H1 (cell line): ENCODE measurements at regions not wholly inside any gene's neighbourhood (a gene's known extent, or its start where the extent isn't known, plus 50 kb on each side); places are given as distances from the start of the nearest gene placed in this dataset.

Source experiments
- JUND ChIP-seq: IDR thresholded peaks from 2 replicates; pipeline ENCODE4 v1.6.1; 2011; ENCODE audit warnings: mild to moderate bottlenecking, improper control_type of control experiment, low read length
- PHF8 ChIP-seq: fragments of 200-600 bp; sonication (generic); conservative IDR thresholded peaks from 2 replicates; pipeline ENCODE4 v1.7.1; 2012; ENCODE audit warnings: low read depth, mild to moderate bottlenecking, inconsistent platforms, low read length, moderate library complexity
- POLR2A ChIP-seq, 2 experiments: IDR thresholded peaks; 1 replicate in 1 of 2; 2 replicates in 1 of 2; pipeline ENCODE4 v1.6.1; 2011; ENCODE audit warnings: low read depth in 2 of 2, low read length in 2 of 2, mild to moderate bottlenecking in 2 of 2; ENCODE audit errors: control extremely low read depth in 1 of 2
- POLR2AphosphoS5 ChIP-seq: IDR thresholded peaks from 2 replicates; pipeline ENCODE4 v1.6.1; 2011; ENCODE audit warnings: low read depth, low read length
- SRF ChIP-seq: IDR thresholded peaks from 2 replicates; pipeline ENCODE4 v1.6.1; 2011; ENCODE audit warnings: mild to moderate bottlenecking, low read depth, low read length, moderate library complexity
- TAF1 ChIP-seq: IDR thresholded peaks from 2 replicates; pipeline ENCODE4 v1.6.1; 2011; ENCODE audit warnings: mild to moderate bottlenecking, low read depth, low read length

DNA sequence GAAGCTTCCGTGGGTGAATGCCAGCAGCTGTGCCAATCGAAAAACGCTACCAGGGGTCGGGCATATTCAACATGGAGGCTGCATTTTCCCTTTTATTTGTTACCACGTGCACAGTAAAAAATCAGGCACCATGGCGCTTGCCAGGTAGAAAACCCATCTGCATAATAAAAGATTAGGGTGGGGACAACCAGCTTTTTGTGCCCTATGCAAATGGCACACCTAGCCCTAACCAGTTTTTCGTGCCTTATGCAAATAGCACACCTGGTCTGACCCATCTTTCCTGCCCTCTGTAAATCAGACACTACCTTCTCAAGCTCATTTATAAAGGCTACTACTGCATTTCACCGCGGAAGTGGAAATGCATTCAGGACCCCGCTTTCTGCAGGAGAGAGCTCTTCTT lies 62.1 kb upstream of the FREM2 start:
- TF ChIP-seq PHF8 (no peak), TAF1 (peak; percentile 53), POLR2AphosphoS5 (peak; percentile 43; the same call in 1 of the 2 replicates), SRF (no peak), POLR2A (IDR thresholded peaks at IDR 0.05; ENCODE audit: control extremely low read depth in 1 of 2, low read depth in 2 of 2, low read length in 2 of 2) (peak; percentile 29 to 76), JUND (no peak)
